ENCODE measurements at regions not wholly inside any gene's neighbourhood (a gene's known extent, or its start where the extent isn't known, plus 50 kb on each side); places are given as distances from the start of the nearest gene placed in this dataset.
"Not testable (repeated sequence)": the region's sequence is repeated elsewhere in the genome, so short reads cannot be mapped to it uniquely, and the experiment has no call there.

- H3K4me3 Mint-ChIP-seq: no peak overlapping the region
- DNase-seq (no peak), ATAC-seq (no peak)
- no peak overlapping the region for H3K27ac Mint-ChIP-seq
- intact Hi-C loops (cut with micrococcal nuclease): no loop called here
- TF ChIP-seq CTCF (IDR thresholded peaks at IDR 0.05): no peak
- no peaks in the 10 kb centered on the region for H3K36me3 Mint-ChIP-seq (ENCODE audit: low read depth)
- H3K27me3 Mint-ChIP-seq: no peaks in the 10 kb centered on the region
- ChIA-PET CTCF (no interaction called here), POLR2A (no interaction called here)
- no peaks in the 10 kb centered on the region for H3K9me3 Mint-ChIP-seq
- H3K4me1 Mint-ChIP-seq (ENCODE audit: low read depth): no peaks in the 10 kb centered on the region
Observed at GRCh38 chr1:73026114-73026513, 743.8 kb upstream of the NEGR1 start.

GRCh38 chr1:73009938-73010337 is 727.6 kb upstream of the NEGR1 start:
- Mint-ChIP-seq H3K4me1 (ENCODE audit: low read depth) (no peaks in the 10 kb centered on the region), H3K4me3 (no peak overlapping the region), H3K9me3 (peaks cover 2% of the 10 kb centered on the region), H3K27me3 (no peaks in the 10 kb centered on the region), H3K36me3 (ENCODE audit: low read depth) (no peaks in the 10 kb centered on the region), H3K27ac (no peak overlapping the region)
- TF ChIP-seq CTCF (IDR thresholded peaks at IDR 0.05): no peak
- ATAC-seq (no peak), DNase-seq (no peak)
- POLR2A ChIA-PET: no interaction called here
- CTCF ChIA-PET: no interaction called here
- intact Hi-C loops (cut with micrococcal nuclease): no loop called here

GRCh38 chr1:73009311-73009710 is 727.0 kb upstream of the NEGR1 start:
- ChIA-PET CTCF (no interaction called here), POLR2A (no interaction called here)
- Mint-ChIP-seq H3K4me1 (ENCODE audit: low read depth) (no peaks in the 10 kb centered on the region), H3K36me3 (ENCODE audit: low read depth) (no peaks in the 10 kb centered on the region), H3K27me3 (no peaks in the 10 kb centered on the region), H3K9me3 (peaks cover 2% of the 10 kb centered on the region), H3K27ac (no peak overlapping the region), H3K4me3 (no peak overlapping the region)
- TF ChIP-seq CTCF (IDR thresholded peaks at IDR 0.05): no peak
- no peak for ATAC-seq
- intact Hi-C loops (cut with micrococcal nuclease): no loop called here
- DNase-seq: no peak

- Mint-ChIP-seq H3K4me3 (no peak overlapping the region), H3K4me1 (ENCODE audit: low read depth) (no peaks in the 10 kb centered on the region)
Observed at GRCh38 chr1:72997624-72998023, 715.3 kb upstream of the NEGR1 start.

GRCh38 chr1:72997041-72997440 is 714.7 kb upstream of the NEGR1 start:
- DNase-seq (no peak), ATAC-seq (no peak)
- Mint-ChIP-seq H3K36me3 (ENCODE audit: low read depth) (no peaks in the 10 kb centered on the region), H3K27ac (no peak overlapping the region), H3K9me3 (peaks cover 1% of the 10 kb centered on the region), H3K27me3 (no peaks in the 10 kb centered on the region), H3K4me1 (ENCODE audit: low read depth) (no peaks in the 10 kb centered on the region), H3K4me3 (no peak overlapping the region)
- TF ChIP-seq CTCF (IDR thresholded peaks at IDR 0.05): no peak
- CTCF ChIA-PET: no interaction called here
- intact Hi-C loops (cut with micrococcal nuclease): no loop called here
- POLR2A ChIA-PET: no interaction called here

More at GRCh38 chr1:72997624-72998023, 715.3 kb upstream of the NEGR1 start:
- no peak for ATAC-seq
- ChIA-PET CTCF (no interaction called here), POLR2A (no interaction called here)
- H3K36me3 Mint-ChIP-seq (ENCODE audit: low read depth): no peaks in the 10 kb centered on the region
- H3K27ac Mint-ChIP-seq: no peak overlapping the region
- no peak for DNase-seq
- peaks cover under 1% of the 10 kb centered on the region for H3K9me3 Mint-ChIP-seq
- no peak for TF ChIP-seq CTCF (IDR thresholded peaks at IDR 0.05)
- no peaks in the 10 kb centered on the region for H3K27me3 Mint-ChIP-seq
- intact Hi-C loops (cut with micrococcal nuclease): no loop called here

- POLR2A ChIA-PET; ATAC-seq; CTCF ChIA-PET; H3K4me1 Mint-ChIP-seq (ENCODE audit: low read depth); H3K36me3 Mint-ChIP-seq (ENCODE audit: low read depth); DNase-seq; H3K4me3 Mint-ChIP-seq; H3K27ac Mint-ChIP-seq; H3K9me3 Mint-ChIP-seq; intact Hi-C loops (cut with micrococcal nuclease); H3K27me3 Mint-ChIP-seq: not testable (repeated sequence)
Observed at GRCh38 chr1:72987871-72988270, 705.5 kb upstream of the NEGR1 start.

Data from activated CD8-positive, alpha-beta T cell treated with anti-CD3 and anti-CD28 coated beads for 36 hours (primary cell).